HCT116 (cell line): ENCODE measurements at regions not wholly inside any gene's neighbourhood (a gene's known extent, or its start where the extent isn't known, plus 50 kb on each side); places are given as distances from the start of the nearest gene placed in this dataset.

Experiments used
- CTCF ChIP-seq, 3 experiments: fragments of 200-600 bp in 1 of 3; sonication (generic) in 1 of 3; IDR thresholded peaks in 2 of 3; conservative IDR thresholded peaks in 1 of 3; 2 replicates each; pipeline ENCODE4 v1.5.1; 2012 to 2017; ENCODE audit warnings: low read depth in 2 of 3, low read length in 2 of 3, antibody characterized with exemption in 1 of 3, borderline replicate concordance in 1 of 3, control low read depth in 1 of 3, mild to moderate bottlenecking in 1 of 3, mixed read lengths in 1 of 3, mixed run types in 1 of 3, moderate library complexity in 1 of 3; ENCODE audit not compliant: insufficient read depth in 1 of 3
- POLR2A ChIP-seq: IDR thresholded peaks from 2 replicates; pipeline ENCODE4 v1.7.0; 2011; ENCODE audit warnings: borderline replicate concordance; ENCODE audit not compliant: insufficient read depth, insufficient read length; ENCODE audit errors: extremely low read depth
- REST ChIP-seq: IDR thresholded peaks from 2 replicates; pipeline ENCODE4 v1.6.1; 2012; ENCODE audit warnings: low read depth
- ZNF274 ChIP-seq: fragments of 200-500 bp; sonication (Bioruptor generic); IDR thresholded peaks from 2 replicates; pipeline ENCODE4 v1.6.1; 2014; ENCODE audit warnings: mild to moderate bottlenecking, low read depth, low read length, inconsistent platforms

GRCh38 chr11:96481771-96482170 lies 92.0 kb downstream of the JRKL start:
- no peak for TF ChIP-seq CTCF (IDR thresholded peaks at IDR 0.05 in 2 of 3, conservative IDR thresholded peaks at IDR 0.05 in 1 of 3; ENCODE audit: borderline replicate concordance in 1 of 3, insufficient read depth in 1 of 3, low read depth in 2 of 3, low read length in 2 of 3)
- no peak for TF ChIP-seq REST
- no peak for TF ChIP-seq ZNF274
- no peak for TF ChIP-seq POLR2A
